VCaP (cell line): ENCODE measurements at regions not wholly inside any gene's neighbourhood (a gene's known extent, or its start where the extent isn't known, plus 50 kb on each side); places are given as distances from the start of the nearest gene placed in this dataset.

Experiments
- H3K27ac ChIP-seq: fragments of 450-650 bp; 2 replicates; pipeline ENCODE4 v1.5.1; 2017
- CTCF ChIP-seq: fragments of 450-650 bp; conservative IDR thresholded peaks from 2 replicates; pipeline ENCODE4 v1.5.1; 2017; ENCODE audit warnings: mild to moderate bottlenecking, moderate library complexity

- no peak for TF ChIP-seq CTCF
- no peak overlapping the region for H3K27ac ChIP-seq
These were observed 350.7 kb downstream of the GLRX3 start for GRCh38 chr10:130486906-130487305.

- no peak for TF ChIP-seq CTCF
These were observed 351.4 kb downstream of the GLRX3 start for GRCh38 chr10:130487566-130487965.

GRCh38 chr10:130489891-130490290, 353.7 kb downstream of the GLRX3 start:
- TF ChIP-seq CTCF = no peak
- no peak overlapping the region for H3K27ac ChIP-seq

More at GRCh38 chr10:130487566-130487965, 351.4 kb downstream of the GLRX3 start:
- no peak overlapping the region for H3K27ac ChIP-seq

- no peak overlapping the region for H3K27ac ChIP-seq
- TF ChIP-seq CTCF = no peak
These were observed 355.0 kb downstream of the GLRX3 start for GRCh38 chr10:130491011-130491692.

- TF ChIP-seq CTCF = no peak
- no peak overlapping the region for H3K27ac ChIP-seq
These were observed 355.5 kb downstream of the GLRX3 start for GRCh38 chr10:130491693-130492050.

GRCh38 chr10:130492266-130492934, 356.2 kb downstream of the GLRX3 start:
- no peak overlapping the region for H3K27ac ChIP-seq

GRCh38 chr10:130493021-130493420, 356.8 kb downstream of the GLRX3 start:
- H3K27ac ChIP-seq = no peak overlapping the region
- no peak for TF ChIP-seq CTCF

More at GRCh38 chr10:130492266-130492934, 356.2 kb downstream of the GLRX3 start:
- TF ChIP-seq CTCF = no peak
